HG02840 (cell line): ENCODE measurements at regions not wholly inside any gene's neighbourhood (a gene's known extent, or its start where the extent isn't known, plus 50 kb on each side); places are given as distances from the start of the nearest gene placed in this dataset.
"Not testable (repeated sequence)": the region's sequence is repeated elsewhere in the genome, so short reads cannot be mapped to it uniquely, and the experiment has no call there.

Experiments used
- ATAC-seq: cut with Tn5 transposase; IDR thresholded peaks from one replicate; pipeline ENCODE4 v1.9.1; 2021; ENCODE audit warnings: mild to moderate bottlenecking, moderate library complexity, moderate number of reproducible peaks; ENCODE audit not compliant: unreplicated experiment, low FRiP score

DNA sequence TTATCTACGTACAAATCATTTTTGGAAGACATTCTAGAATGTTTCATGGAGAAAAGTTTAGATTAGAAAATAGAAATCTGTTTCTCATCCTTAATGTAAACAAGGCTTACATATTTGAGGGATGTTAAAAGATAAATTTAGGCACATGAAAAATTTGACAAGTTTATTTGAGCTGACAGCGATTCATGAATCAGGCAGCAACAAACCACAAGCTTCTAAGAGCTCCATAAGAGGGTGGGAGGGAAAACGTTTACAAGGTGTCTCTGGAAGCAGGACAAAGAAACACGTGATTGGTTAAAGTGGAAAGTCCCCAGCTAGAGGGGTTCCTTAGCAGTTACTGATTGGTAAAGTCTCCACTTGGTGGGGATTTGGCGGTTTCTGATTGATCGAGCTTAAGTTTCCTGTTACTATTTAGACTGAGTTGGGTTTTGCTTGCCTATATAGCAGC lies 228.9 kb upstream of the PITRM1 start:
- ATAC-seq: no peak

DNA sequence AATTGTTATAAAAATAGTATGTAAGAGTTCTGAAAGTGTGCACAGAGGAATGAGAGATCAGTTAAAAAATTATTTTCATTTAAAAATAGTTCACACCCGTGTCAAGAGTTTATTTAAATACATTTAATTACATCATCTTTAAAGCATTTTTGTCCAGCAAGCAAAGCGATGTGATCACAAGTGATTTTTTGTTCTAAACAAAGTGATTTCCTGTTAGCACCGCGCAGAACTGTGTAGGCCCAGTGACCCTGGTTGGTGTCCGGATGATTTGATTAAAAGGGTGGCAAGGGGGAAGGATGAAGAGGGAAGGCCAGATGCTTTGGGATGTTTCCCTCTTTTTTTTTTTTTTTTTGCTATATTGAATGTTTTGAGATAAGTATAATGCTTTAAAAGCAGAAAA lies 227.8 kb upstream of the PITRM1 start:
- no peak for ATAC-seq

- no peak for ATAC-seq
These were observed 227.2 kb upstream of the PITRM1 start for GRCh38 chr10:3399756-3400155.

DNA sequence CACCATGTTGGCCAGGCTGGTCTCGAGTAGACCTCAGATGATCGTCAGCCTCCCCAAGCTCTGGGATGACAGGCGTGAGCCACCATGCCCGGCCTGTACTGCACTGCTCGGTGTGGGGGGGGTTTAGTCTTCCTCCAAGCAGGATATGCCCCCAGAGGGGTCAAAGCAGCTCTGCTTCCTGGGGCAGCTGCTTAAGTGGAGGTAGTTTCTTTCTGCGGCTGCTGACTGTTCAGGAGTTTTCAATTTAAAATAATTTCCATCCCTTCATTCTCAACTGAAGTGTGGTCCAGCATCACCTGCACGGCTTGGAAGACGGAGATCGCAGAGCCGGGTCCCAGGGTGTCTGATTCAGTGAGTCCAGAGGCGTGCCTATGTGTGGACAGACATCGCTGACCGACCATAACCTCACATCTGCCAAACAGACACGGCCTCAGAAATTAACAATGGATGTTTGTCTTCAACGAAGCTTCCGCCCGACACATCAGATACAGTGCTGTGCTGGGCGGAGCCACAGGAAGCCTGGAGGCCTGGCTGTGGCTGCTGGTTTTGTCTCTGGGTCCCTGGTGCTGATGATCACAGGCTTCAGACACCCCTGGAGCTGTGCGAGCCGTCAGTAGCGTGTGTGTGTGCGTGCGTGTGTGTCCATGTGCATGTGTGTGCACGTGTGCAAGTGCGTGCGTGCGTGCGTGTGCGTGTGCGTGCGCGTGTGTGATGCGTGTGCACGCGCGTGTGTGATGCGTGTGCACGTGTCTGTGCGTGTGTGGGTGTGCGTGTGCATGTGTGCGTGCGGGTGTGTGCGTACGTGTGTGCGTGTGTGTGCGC lies 226.5 kb upstream of the PITRM1 start:
- no peak for ATAC-seq

GRCh38 chr10:3397846-3398245 lies 225.3 kb upstream of the PITRM1 start:
- no peak for ATAC-seq

- ATAC-seq: no peak
These were observed 224.6 kb upstream of the PITRM1 start for GRCh38 chr10:3397231-3397630.

DNA sequence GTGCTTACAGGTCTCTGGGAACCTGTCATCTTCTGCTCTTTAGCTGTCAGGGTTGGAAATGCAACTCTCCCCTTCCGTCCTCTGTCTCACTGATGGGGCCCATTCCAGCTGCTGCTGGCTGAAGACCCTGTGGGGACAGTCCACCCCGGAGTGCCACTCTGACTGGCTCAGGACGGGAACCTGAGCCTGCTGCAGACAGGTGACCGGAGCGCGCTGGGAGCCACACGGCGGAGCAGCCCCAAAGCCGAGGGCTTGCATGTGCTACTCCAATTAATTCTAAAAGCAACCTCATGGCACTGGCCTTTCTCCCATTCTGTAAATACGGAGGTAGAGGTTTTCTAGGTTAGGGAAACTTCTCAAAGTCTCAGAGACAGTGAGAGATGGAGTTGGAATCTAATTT lies 223.5 kb upstream of the PITRM1 start:
- ATAC-seq: no peak

DNA sequence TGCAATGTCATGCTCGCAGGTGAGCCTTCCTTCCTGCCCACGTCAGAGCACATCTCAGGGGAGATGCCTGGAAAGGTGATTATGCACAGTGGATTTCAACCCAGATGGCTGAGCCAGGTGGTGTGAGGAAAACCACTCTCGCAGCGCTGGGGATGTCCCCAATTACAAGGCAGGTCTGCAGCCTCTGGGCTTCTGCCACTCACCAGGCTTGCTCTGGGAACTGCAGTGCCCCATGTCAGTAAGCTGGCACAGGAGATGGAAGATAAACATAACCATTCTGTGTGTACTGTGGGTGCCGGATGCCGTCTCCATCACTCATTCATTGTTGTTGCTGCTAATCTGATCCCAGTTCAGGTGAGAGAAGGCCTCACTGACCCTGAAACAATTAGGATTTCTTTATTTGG lies 222.9 kb upstream of the PITRM1 start:
- no peak for ATAC-seq

- ATAC-seq: no peak
These were observed 222.5 kb upstream of the PITRM1 start for GRCh38 chr10:3395041-3395440.

GRCh38 chr10:3393958-3394357 lies 221.4 kb upstream of the PITRM1 start:
- ATAC-seq: no peak

- no peak for ATAC-seq
These were observed 219.1 kb upstream of the PITRM1 start for GRCh38 chr10:3391657-3392056.

DNA sequence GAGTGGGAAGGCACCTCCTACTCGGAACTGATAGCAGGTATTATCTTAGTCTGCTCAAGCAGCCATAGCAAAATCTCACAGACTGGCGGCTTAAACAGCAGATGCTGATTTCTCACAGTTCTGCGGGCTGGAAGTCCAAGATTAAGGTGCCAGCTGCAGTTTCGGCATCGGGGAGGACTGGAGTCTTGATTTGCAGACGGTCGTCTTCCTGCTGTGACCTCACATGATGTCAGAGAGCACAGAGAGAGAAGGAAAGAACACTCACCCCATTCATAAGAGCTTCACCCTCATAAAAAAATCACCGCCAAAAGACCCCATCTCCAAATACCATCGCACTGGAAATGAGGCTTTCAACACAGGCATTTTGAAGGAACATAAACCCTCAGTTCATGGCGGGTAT lies 216.5 kb upstream of the PITRM1 start:
- ATAC-seq: no peak

DNA sequence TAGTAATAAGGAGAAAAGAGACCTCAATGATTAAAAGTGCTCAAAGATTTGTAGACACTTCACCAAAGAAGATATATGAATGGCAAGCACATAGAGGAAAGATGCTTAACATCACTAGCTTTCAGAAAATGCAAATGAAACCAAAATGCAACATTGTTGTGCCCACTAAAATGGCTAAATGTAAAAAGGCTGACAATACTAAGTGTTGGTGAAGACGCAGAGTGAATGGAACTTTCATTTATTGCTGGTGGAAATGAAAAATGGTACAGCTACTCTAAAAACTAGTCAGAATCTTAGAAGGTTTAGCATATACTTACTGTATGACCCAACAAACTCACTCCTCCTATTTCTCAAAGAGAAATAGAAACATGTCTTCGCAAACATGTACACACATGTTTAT lies 212.9 kb upstream of the PITRM1 start:
- ATAC-seq: no peak

DNA sequence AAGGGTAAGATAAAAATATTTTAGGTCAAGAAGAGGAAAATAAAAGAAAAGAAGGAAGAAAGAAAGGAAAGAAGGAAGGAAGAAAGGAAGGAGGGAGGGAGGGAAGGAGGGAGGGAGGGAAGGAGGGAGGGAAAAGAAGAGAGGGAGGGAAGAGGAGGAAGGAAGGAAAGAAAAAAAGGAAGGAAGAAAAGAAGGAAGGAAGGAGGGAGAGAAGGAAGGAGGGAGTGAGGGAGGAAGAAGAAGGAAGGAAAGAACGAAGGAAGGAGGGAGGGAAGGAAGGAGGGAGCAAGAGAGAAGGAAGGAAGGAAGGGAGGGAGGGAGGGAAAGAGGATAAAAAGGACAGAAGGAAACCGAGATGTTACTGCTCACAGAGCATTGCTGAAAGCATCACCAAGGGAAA lies 209.5 kb upstream of the PITRM1 start:
- ATAC-seq: no peak

DNA sequence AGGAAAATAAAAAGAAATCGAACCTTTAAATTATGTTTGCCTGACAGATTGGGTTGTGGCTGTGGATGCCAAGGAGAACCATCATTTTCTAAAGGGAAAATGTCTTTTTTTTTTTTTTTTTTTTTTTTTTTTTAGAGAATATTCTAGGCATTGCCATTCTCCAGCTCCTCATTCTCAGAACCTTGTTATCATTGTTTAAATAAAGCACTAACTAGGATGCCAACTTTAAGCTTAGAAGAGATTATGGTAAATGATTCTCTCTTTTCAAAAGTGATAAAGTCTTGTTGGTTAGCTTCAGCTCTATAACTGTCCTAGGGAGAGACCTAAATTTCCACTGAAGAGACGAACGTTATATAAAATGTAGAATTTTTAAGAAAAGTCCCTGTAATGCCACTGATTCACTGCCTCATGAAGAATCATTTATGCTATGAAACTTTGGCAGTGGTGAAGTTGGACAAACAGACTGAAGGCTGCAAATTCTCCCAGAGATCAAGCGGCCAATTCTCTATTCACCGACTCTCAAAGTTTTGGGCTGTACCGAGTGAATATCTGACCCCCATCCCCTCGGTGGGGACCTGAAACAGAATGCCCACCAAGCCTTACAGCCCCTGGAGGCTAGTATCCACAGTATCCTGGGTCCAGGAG lies 207.9 kb upstream of the PITRM1 start:
- ATAC-seq: no peak

DNA sequence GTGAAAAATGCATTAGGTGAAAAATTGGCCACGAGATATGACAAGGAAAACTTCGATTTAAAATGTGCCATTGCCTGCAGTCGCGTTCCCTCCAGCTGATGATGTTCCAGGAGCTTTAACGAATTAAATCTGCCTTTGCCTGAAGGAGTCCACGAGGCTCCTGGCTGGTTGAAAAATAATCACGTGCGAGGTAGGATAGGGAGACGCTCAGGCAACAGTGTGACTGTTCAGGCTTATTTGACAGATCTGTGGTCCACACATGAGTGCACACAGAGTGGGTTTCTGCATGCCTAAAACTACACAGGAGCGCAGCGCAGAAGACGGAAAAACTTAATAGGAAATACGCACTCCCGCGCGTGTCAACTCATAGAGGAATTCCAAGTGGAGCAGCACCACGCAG lies 204.0 kb upstream of the PITRM1 start:
- no peak for ATAC-seq

- no peak for ATAC-seq
These were observed 202.9 kb upstream of the PITRM1 start for GRCh38 chr10:3375505-3375904.

DNA sequence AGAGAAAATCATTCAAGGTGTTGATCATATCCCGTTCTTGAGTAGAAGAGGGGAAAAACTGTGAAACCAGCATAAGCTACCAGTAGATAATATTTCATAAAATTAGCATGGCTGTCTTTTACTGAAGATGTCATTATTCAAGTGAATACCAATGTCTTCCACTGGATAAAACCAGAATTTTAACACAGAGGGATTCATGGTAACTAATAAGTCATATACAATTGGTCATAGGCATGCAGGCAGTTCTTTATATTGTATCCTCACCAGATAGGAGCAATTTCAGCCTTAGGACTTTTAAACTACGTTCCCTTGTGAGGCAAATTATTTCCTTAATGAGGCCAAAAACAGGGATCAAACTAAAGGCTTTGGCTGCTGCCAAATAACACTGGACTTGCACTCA lies 202.3 kb upstream of the PITRM1 start:
- no peak for ATAC-seq

- not testable (repeated sequence) for ATAC-seq
These were observed 200.9 kb upstream of the PITRM1 start for GRCh38 chr10:3373374-3374027.

DNA sequence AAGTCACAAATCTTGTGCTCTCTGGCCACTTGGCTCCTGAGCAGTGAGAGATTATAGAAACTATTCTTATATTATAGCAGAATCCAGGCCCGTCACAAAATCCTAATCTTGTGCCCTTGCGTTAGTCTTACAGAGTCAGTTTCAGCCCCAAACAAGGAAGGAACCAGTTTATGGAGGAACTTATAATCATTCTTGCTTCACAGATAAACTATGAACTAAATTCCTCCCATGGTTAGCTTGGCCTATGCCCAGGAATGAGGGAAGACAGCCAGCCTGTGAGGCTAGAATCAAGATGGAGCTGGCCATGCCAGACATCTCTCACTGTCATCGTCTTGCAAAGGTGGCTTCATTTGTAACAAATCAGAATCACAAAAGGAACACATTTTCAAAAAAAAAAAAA lies 199.7 kb upstream of the PITRM1 start:
- no peak for ATAC-seq

- not testable (repeated sequence) for ATAC-seq
These were observed 199.0 kb upstream of the PITRM1 start for GRCh38 chr10:3371624-3372023.
